ENCODE measurements at regions not wholly inside any gene's neighbourhood (a gene's known extent, or its start where the extent isn't known, plus 50 kb on each side); places are given as distances from the start of the nearest gene placed in this dataset.

GRCh38 chr6:85771925-85772430, 129.3 kb upstream of the SYNCRIP start (continued):
- TF ChIP-seq PBX3 (CRISPR knock-in tag; IDR thresholded peaks at IDR 0.05; ENCODE audit: borderline replicate concordance) (no peak), RBM39 (IDR thresholded peaks at IDR 0.05; ENCODE audit: low read depth, low read length, poor library complexity, severe bottlenecking) (no peak)

GRCh38 chr6:85771455-85771854, 128.8 kb upstream of the SYNCRIP start:
- TF ChIP-seq ZNF574 (CRISPR knock-in tag; IDR thresholded peaks at IDR 0.05) (no peak), POLR2G (IDR thresholded peaks at IDR 0.05; ENCODE audit: low read depth, low read length) (no peak), RELA (CRISPR knock-in tag; IDR thresholded peaks at IDR 0.05) (no peak), SAP130 (CRISPR knock-in tag; IDR thresholded peaks at IDR 0.05; ENCODE audit: low read depth) (no peak), DNMT1 (CRISPR knock-in tag; IDR thresholded peaks at IDR 0.05) (no peak), PTBP1 (IDR thresholded peaks at IDR 0.05; ENCODE audit: low read depth, low read length, poor library complexity, severe bottlenecking) (no peak), ZNF598 (CRISPR knock-in tag; IDR thresholded peaks at IDR 0.05; ENCODE audit: borderline replicate concordance) (no peak), AHDC1 (CRISPR knock-in tag; IDR thresholded peaks at IDR 0.05; ENCODE audit: borderline replicate concordance) (no peak), REPIN1 (CRISPR knock-in tag; IDR thresholded peaks at IDR 0.05; ENCODE audit: borderline replicate concordance, low read depth) (no peak)
- no peaks in the 10 kb centered on the region for H3K4me1 ChIP-seq (ENCODE audit: insufficient read depth, low read length)
- DNase-seq (ENCODE audit: low spot score) (no peak), ATAC-seq (no peak), FAIRE-seq (no peak)
- WGBS (ENCODE audit: low lambda C conversion rate), result 0% methylated on average over 2 of the region's 2 CpGs
- no peaks in the 10 kb centered on the region for H4K20me1 ChIP-seq (ENCODE audit: insufficient read depth, low read length)
- BruUV-seq (replicated peaks), result no TSS peak
- in situ Hi-C loops (cut with HindIII; ENCODE audit: extremely low pct_ligation_motif_present, low pct_unique_long_range_greater_than_20kb) (loop anchor here (25.0 kb wide), 1 partner anchor 416 kb away; no protein-coding TSS in a partner anchor), intact Hi-C loops (cut with micrococcal nuclease; ENCODE audit: unreplicated experiment) (no loop called here)
- H3K27me3 ChIP-seq (ENCODE audit: control insufficient read depth in 1 of 2, insufficient read depth in 2 of 2, low read length in 2 of 2), result no peaks in the 10 kb centered on the region
- no peak overlapping the region for H2AFZ ChIP-seq (ENCODE audit: low read length)
- no peaks in the 10 kb centered on the region for H3K36me3 ChIP-seq (replicated peaks in 1 of 2; ENCODE audit: control insufficient read depth in 1 of 2, insufficient read depth in 2 of 2, low read length in 2 of 2)
- no peak overlapping the region for H3K4me3 ChIP-seq (replicated peaks in 1 of 3; ENCODE audit: insufficient read depth in 1 of 3, low read depth in 2 of 3, low read length in 3 of 3)
- H3K79me2 ChIP-seq (ENCODE audit: insufficient read depth, low read length), result no peaks in the 10 kb centered on the region
- CTCF ChIA-PET (ENCODE audit: low intra/inter-chr PET ratio, low total read pairs), result no interaction called here
- H3K9ac ChIP-seq (ENCODE audit: insufficient read depth, low read depth, low read length), result no peak overlapping the region
- POLR2A ChIA-PET, result no interaction called here
- no peaks in the 10 kb centered on the region for H3K9me3 ChIP-seq (ENCODE audit: low read length)
- no peak overlapping the region for H3K27ac ChIP-seq (ENCODE audit: extremely low read length, insufficient read depth, low read length)
- H3K4me2 ChIP-seq (ENCODE audit: low read depth, low read length), result no peak overlapping the region
